Astrocyte of the cerebellum (primary cell): ENCODE measurements at regions not wholly inside any gene's neighbourhood (a gene's known extent, or its start where the extent isn't known, plus 50 kb on each side); places are given as distances from the start of the nearest gene placed in this dataset.

Source experiments
- DNase-seq: peaks from one replicate; pipeline ENCODE4 v3.0.0-alpha.2; 2011; ENCODE audit warnings: low read depth
- H3K4me3 ChIP-seq: 2 replicates; pipeline ENCODE4 v1.5.1; 2011; ENCODE audit warnings: mild to moderate bottlenecking, low read depth, low read length, moderate library complexity
- in situ Hi-C: cut with HindIII; loops from 2 replicates; pipeline ENCODE4 v1.10.0; 2017; ENCODE audit warnings: low sequenced_read_pairs
- TF ChIP-seq, protein P1 (sequence below): IDR thresholded peaks from 2 replicates; pipeline ENCODE4 v1.5.1; 2012; ENCODE audit warnings: low read length, low read depth, moderate library complexity, mild to moderate bottlenecking; ENCODE audit errors: missing control alignments

DNA sequence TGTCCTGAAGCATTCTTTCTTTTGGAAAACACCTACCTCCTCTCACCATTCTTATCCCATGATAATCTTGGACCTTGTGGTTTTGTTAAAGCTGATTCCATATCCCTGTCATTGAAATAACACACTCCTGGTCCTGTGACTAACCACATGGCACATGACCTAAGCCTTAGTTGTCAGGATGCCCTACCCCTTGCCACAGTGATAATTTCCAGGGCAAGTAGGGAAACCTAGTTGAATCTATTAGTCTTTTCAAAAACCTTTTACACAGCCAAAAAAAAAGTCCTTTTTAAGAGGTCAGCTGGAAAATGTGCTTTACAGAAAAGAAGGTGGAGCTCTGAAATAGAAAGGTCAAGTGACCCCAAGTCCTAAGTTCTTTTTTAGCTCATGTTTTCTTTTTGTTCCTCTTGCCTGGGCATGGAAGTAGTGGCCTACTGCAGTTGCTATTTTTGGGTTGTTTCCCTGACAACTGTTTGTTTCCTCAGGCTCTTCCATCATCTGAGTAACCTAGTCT, 608.4 kb downstream of the LRFN5 start:
- peak; percentile 32 for DNase-seq
- H3K4me3 ChIP-seq = no peak overlapping the region
- in situ Hi-C loops = no loop called here
- TF ChIP-seq, protein P1, sequence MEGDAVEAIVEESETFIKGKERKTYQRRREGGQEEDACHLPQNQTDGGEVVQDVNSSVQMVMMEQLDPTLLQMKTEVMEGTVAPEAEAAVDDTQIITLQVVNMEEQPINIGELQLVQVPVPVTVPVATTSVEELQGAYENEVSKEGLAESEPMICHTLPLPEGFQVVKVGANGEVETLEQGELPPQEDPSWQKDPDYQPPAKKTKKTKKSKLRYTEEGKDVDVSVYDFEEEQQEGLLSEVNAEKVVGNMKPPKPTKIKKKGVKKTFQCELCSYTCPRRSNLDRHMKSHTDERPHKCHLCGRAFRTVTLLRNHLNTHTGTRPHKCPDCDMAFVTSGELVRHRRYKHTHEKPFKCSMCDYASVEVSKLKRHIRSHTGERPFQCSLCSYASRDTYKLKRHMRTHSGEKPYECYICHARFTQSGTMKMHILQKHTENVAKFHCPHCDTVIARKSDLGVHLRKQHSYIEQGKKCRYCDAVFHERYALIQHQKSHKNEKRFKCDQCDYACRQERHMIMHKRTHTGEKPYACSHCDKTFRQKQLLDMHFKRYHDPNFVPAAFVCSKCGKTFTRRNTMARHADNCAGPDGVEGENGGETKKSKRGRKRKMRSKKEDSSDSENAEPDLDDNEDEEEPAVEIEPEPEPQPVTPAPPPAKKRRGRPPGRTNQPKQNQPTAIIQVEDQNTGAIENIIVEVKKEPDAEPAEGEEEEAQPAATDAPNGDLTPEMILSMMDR = no peak

DNA sequence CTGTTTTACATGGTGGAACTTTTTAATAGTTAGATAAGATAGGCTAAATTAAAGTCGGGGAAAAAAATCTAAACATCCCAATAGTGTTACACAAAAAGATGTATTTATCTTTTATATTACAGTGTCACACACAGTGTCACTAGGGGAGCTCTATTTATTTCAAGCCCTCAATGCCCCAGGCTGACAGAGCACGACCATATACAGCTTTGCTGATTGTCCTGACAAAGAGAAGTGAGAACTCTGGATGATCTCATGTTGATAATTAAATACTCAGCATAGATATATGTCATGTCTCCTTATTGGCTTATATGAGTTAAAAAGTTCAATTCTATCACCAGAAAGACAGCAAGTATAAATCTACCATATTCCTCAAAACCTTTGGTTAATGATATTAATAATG, 594.3 kb downstream of the LRFN5 start:
- in situ Hi-C loops = no loop called here
- no peak for DNase-seq
- TF ChIP-seq, protein P1 = no peak
- no peak overlapping the region for H3K4me3 ChIP-seq

DNA sequence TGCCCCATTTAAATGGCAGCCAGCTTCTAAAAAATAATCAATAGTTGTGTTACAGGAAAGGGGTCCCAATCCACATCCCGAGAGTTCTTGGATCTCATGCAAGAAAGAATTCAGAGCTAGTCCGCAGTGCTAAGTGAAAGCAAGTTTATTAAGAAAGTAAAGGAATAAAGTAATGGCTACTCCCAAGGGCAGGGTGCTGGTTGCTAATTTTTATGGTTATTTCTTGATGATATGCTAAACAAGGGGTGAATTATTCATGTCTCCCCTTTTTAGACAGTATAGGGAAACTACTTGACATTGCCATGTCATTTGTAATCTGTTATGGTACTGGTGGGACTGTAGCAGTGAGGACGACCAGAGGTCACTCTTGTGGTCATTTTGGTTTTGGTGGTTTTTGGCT, 591.3 kb downstream of the LRFN5 start:
- no peak overlapping the region for H3K4me3 ChIP-seq
- no peak for DNase-seq
- TF ChIP-seq, protein P1 = no peak
- in situ Hi-C loops = no loop called here

DNA sequence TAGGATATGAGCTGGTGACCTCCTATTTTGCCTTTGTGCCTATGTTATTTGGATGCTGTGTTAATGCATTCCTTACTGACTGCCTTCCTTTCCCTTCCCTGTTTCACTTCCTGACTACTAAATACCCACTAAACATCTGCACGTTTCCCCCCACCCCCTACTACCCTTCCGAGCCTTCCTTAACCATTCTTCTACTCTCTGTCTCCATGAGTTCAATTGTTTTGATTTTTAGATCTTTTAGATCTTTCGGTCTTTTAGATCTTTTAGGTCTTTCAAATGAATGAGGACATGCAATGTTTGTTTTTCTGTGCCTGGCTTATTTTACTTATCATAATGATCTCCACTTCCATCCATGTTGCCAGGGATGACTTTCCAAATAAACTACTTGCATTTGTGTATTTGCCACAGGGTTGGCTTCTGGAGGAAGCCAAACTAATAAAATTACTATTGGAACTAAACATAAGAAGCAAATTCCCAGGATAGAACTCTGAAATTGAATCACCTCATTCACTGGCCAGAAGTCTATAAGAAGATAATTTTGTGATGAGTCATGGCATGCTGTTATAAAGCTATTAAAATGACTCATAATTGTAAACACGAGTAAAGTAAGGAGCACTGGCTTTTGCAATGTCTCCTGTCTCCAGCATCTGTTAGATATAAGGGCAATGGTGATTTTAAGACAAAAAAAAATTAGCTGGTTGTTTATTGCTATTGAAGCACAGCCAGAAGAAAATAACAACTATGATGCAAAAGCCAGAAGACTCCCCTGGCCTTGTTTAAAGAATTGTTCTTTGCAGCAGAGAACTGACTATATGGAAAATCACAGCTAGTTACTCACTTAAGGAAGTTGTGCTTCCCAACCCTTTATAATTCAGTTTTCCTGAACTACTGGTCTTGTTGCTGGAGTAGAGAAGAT, 586.3 kb downstream of the LRFN5 start:
- peak; percentile 85 for DNase-seq
- H3K4me3 ChIP-seq = no peak overlapping the region
- in situ Hi-C loops = no loop called here
- TF ChIP-seq, protein P1 = no peak

DNA sequence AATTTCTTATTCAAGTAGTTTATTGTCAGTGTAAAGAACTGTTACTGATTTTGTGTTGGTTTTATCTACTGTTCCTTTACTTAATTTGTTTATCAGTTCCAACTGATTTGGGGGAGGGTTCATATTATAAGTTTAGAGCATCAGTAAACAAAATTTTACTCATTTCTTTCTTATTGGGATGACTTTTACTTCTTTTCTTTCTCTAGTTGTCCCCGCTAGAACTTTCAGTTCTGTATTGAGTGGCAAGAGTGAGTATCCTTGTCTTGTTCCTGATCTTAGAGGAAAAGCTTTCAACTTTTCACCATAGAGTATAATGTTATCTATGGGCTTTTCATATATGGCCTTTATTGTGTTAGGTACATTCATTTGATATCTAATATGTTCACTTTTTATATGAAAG, 584.1 kb downstream of the LRFN5 start:
- no peak for DNase-seq
- in situ Hi-C loops = no loop called here

DNA sequence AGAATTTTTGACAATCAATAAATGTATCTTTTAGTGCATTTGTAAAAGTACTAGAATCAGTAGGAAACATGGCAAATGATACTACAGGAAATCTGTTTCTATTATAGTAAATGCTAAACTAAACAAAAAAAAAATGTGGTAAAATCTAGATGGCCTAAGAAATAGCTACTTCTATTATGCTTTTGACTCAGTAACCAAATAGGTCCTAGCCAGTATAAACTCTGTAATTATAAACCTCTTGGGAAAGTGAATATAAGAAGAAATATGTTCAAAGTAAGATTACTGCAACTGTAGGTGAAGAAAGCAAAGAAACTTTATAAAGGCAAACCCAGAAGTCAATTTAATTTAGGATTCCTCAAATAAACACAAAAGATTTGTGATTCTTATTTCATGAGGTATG, 581.2 kb downstream of the LRFN5 start:
- in situ Hi-C loops = no loop called here
- no peak overlapping the region for H3K4me3 ChIP-seq
- TF ChIP-seq, protein P1 = no peak
- no peak for DNase-seq

More for the DNA sequence above, 584.1 kb downstream of the LRFN5 start:
- TF ChIP-seq, protein P1 = no peak
- no peak overlapping the region for H3K4me3 ChIP-seq
